Kidney epithelial cell (primary cell): ENCODE measurements at regions not wholly inside any gene's neighbourhood (a gene's known extent, or its start where the extent isn't known, plus 50 kb on each side); places are given as distances from the start of the nearest gene placed in this dataset.

Experiments used
- DNase-seq: peaks from one replicate; pipeline ENCODE4 v3.0.0-alpha.2; 2010; ENCODE audit warnings: low read depth
- H3K27me3 ChIP-seq: 2 replicates; pipeline ENCODE4 v1.6.0; 2011; ENCODE audit warnings: low read length; ENCODE audit not compliant: control insufficient read depth, insufficient read depth
- H3K36me3 ChIP-seq: 2 replicates; pipeline ENCODE4 v1.5.1; 2011; ENCODE audit warnings: low read length; ENCODE audit not compliant: control insufficient read depth, insufficient read depth
- H3K4me3 ChIP-seq: 2 replicates; pipeline ENCODE4 v1.5.1; 2011; ENCODE audit warnings: low read depth, mild to moderate bottlenecking, control low read depth, low read length
- CTCF ChIP-seq: IDR thresholded peaks from 2 replicates; pipeline ENCODE4 v1.5.1; 2011; ENCODE audit warnings: mild to moderate bottlenecking, moderate library complexity, low read length, control low read depth, inconsistent platforms; ENCODE audit not compliant: insufficient read depth, poor library complexity, severe bottlenecking

- no peak for DNase-seq
- Histone ChIP-seq H3K4me3 (no peak overlapping the region), H3K36me3 (no peaks in the 10 kb centered on the region), H3K27me3 (no peaks in the 10 kb centered on the region)
- peak; percentile 6 for TF ChIP-seq CTCF
These were observed 53.0 kb upstream of the SEMA3A start for GRCh38 chr7:84247591-84247990.

GRCh38 chr7:84245835-84246234 lies 51.2 kb upstream of the SEMA3A start:
- H3K4me3 ChIP-seq = no peak overlapping the region
- H3K36me3 ChIP-seq = no peaks in the 10 kb centered on the region
- H3K27me3 ChIP-seq = no peaks in the 10 kb centered on the region
- no peak for DNase-seq
- no peak for TF ChIP-seq CTCF
